Activated T-cell treated with anti-CD3 and anti-CD28 coated beads, Interleukin-2, amount 50 U/mL, for 72 hours (primary cell): ENCODE measurements at regions not wholly inside any gene's neighbourhood (a gene's known extent, or its start where the extent isn't known, plus 50 kb on each side); places are given as distances from the start of the nearest gene placed in this dataset.

Experiments
- ATAC-seq, 2 donors: fragments of 150-1000 bp; cut with Tn5 transposase; replicated peaks in 1 of 2; 2 replicates each; pipeline ENCODE4 v1.10.0; 2021; ENCODE audit warnings: moderate library complexity in 2 of 2, mild to moderate bottlenecking in 1 of 2
- DNase-seq, 2 donors: peaks; one replicate each; pipeline ENCODE4 v3.0.0; 2021 to 2022; ENCODE audit warnings: mixed read lengths in 1 of 2
- H3K27ac Mint-ChIP-seq: one replicate; pipeline ENCODE4 v1.8.0; 2022; ENCODE audit warnings: mild to moderate bottlenecking, moderate library complexity, mixed read lengths
- H3K27me3 Mint-ChIP-seq: one replicate; pipeline ENCODE4 v1.8.0; 2022; ENCODE audit warnings: low read depth, mixed read lengths
- H3K36me3 Mint-ChIP-seq, 2 donors: one replicate each; pipeline ENCODE4 v1.8.0; 2022; ENCODE audit warnings: mixed read lengths in 2 of 2, mild to moderate bottlenecking in 1 of 2; ENCODE audit not compliant: insufficient read depth in 2 of 2
- H3K4me1 Mint-ChIP-seq: one replicate; pipeline ENCODE4 v1.8.0; 2022; ENCODE audit warnings: low read depth, mixed read lengths
- H3K4me3 Mint-ChIP-seq, 2 donors: one replicate each; pipeline ENCODE4 v1.8.0; 2022; ENCODE audit warnings: mild to moderate bottlenecking in 2 of 2, mixed read lengths in 2 of 2, moderate library complexity in 2 of 2
- H3K9me3 Mint-ChIP-seq, 2 donors: one replicate each; pipeline ENCODE4 v1.8.0; 2022; ENCODE audit warnings: mixed read lengths in 2 of 2

- no peak overlapping the region for H3K27ac Mint-ChIP-seq
- ATAC-seq (no peak), DNase-seq (no peak)
- H3K36me3 Mint-ChIP-seq = no peaks in the 10 kb centered on the region
- H3K27me3 Mint-ChIP-seq = peaks cover under 1% of the 10 kb centered on the region
- H3K9me3 Mint-ChIP-seq = no peaks in the 10 kb centered on the region
- H3K4me3 Mint-ChIP-seq = no peak overlapping the region
- no peaks in the 10 kb centered on the region for H3K4me1 Mint-ChIP-seq
Observed at GRCh38 chr5:171668097-171668412, 117.6 kb upstream of the SMIM23 start.

GRCh38 chr5:171669571-171669970, 116.0 kb upstream of the SMIM23 start:
- H3K4me1 Mint-ChIP-seq = no peaks in the 10 kb centered on the region
- DNase-seq (no peak), ATAC-seq (no peak)
- H3K4me3 Mint-ChIP-seq = no peak overlapping the region
- H3K9me3 Mint-ChIP-seq = no peaks in the 10 kb centered on the region
- peaks cover 10% of the 10 kb centered on the region for H3K27me3 Mint-ChIP-seq
- no peak overlapping the region for H3K27ac Mint-ChIP-seq
- no peaks in the 10 kb centered on the region for H3K36me3 Mint-ChIP-seq

- H3K4me3 Mint-ChIP-seq = no peak overlapping the region
- H3K36me3 Mint-ChIP-seq = no peaks in the 10 kb centered on the region
- peaks cover 13% of the 10 kb centered on the region for H3K4me1 Mint-ChIP-seq
- ATAC-seq (no peak), DNase-seq (no peak)
- no peak overlapping the region for H3K27ac Mint-ChIP-seq
- peaks cover 32% of the 10 kb centered on the region for H3K27me3 Mint-ChIP-seq
- H3K9me3 Mint-ChIP-seq = no peaks in the 10 kb centered on the region
Observed at GRCh38 chr5:171672556-171672955, 113.1 kb upstream of the SMIM23 start.

GRCh38 chr5:171673328-171673727, 112.3 kb upstream of the SMIM23 start:
- no peaks in the 10 kb centered on the region for H3K9me3 Mint-ChIP-seq
- H3K27me3 Mint-ChIP-seq = peaks cover 33% of the 10 kb centered on the region
- peaks cover 13% of the 10 kb centered on the region for H3K4me1 Mint-ChIP-seq
- no peak overlapping the region for H3K4me3 Mint-ChIP-seq
- DNase-seq = no peak
- H3K27ac Mint-ChIP-seq = no peak overlapping the region
- ATAC-seq = no peak
- H3K36me3 Mint-ChIP-seq = no peaks in the 10 kb centered on the region

- Mint-ChIP-seq H3K4me3 (no peak overlapping the region), H3K9me3 (no peaks in the 10 kb centered on the region), H3K27me3 (peaks cover 33% of the 10 kb centered on the region), H3K27ac (no peak overlapping the region), H3K36me3 (no peaks in the 10 kb centered on the region), H3K4me1 (peaks cover 13% of the 10 kb centered on the region)
- no peak for ATAC-seq
- DNase-seq = no peak
Observed at GRCh38 chr5:171673840-171674239, 111.8 kb upstream of the SMIM23 start.

- Mint-ChIP-seq H3K4me1 (peaks cover 13% of the 10 kb centered on the region), H3K27me3 (peaks cover 39% of the 10 kb centered on the region), H3K4me3 (no peak overlapping the region), H3K36me3 (no peaks in the 10 kb centered on the region), H3K9me3 (no peaks in the 10 kb centered on the region), H3K27ac (no peak overlapping the region)
- no peak for ATAC-seq
- no peak for DNase-seq
Observed at GRCh38 chr5:171675511-171675910, 110.1 kb upstream of the SMIM23 start.

GRCh38 chr5:171676286-171676944, 109.2 kb upstream of the SMIM23 start:
- ATAC-seq (no peak), DNase-seq (no peak)
- peaks cover 13% of the 10 kb centered on the region for H3K4me1 Mint-ChIP-seq
- H3K4me3 Mint-ChIP-seq = no peak overlapping the region
- H3K9me3 Mint-ChIP-seq = no peaks in the 10 kb centered on the region
- no peak overlapping the region for H3K27ac Mint-ChIP-seq
- no peaks in the 10 kb centered on the region for H3K36me3 Mint-ChIP-seq
- peaks cover 46% of the 10 kb centered on the region for H3K27me3 Mint-ChIP-seq

- Mint-ChIP-seq H3K9me3 (no peaks in the 10 kb centered on the region), H3K4me1 (peaks cover 13% of the 10 kb centered on the region), H3K27me3 (peaks cover 59% of the 10 kb centered on the region), H3K36me3 (no peaks in the 10 kb centered on the region), H3K4me3 (no peak overlapping the region), H3K27ac (no peak overlapping the region)
- ATAC-seq (no peak), DNase-seq (no peak)
Observed at GRCh38 chr5:171678646-171679045, 107.0 kb upstream of the SMIM23 start.

- H3K4me1 Mint-ChIP-seq = peaks cover 8% of the 10 kb centered on the region
- H3K27ac Mint-ChIP-seq = no peak overlapping the region
- no peak for ATAC-seq
- H3K4me3 Mint-ChIP-seq = no peak overlapping the region
- no peak for DNase-seq
- peaks cover 53% of the 10 kb centered on the region for H3K27me3 Mint-ChIP-seq
- H3K36me3 Mint-ChIP-seq = no peaks in the 10 kb centered on the region
- H3K9me3 Mint-ChIP-seq = no peaks in the 10 kb centered on the region
Observed at GRCh38 chr5:171680485-171680884, 105.1 kb upstream of the SMIM23 start.

- no peaks in the 10 kb centered on the region for H3K9me3 Mint-ChIP-seq
- H3K4me3 Mint-ChIP-seq = no peak overlapping the region
- H3K36me3 Mint-ChIP-seq = no peaks in the 10 kb centered on the region
- no peak overlapping the region for H3K27ac Mint-ChIP-seq
- peaks cover 52% of the 10 kb centered on the region for H3K27me3 Mint-ChIP-seq
- H3K4me1 Mint-ChIP-seq = peaks cover 5% of the 10 kb centered on the region
- DNase-seq (no peak), ATAC-seq (no peak)
Observed at GRCh38 chr5:171681061-171681460, 104.6 kb upstream of the SMIM23 start.

GRCh38 chr5:171681677-171682076, 103.9 kb upstream of the SMIM23 start:
- Mint-ChIP-seq H3K9me3 (no peaks in the 10 kb centered on the region), H3K4me3 (no peak overlapping the region), H3K4me1 (no peaks in the 10 kb centered on the region), H3K36me3 (no peaks in the 10 kb centered on the region), H3K27ac (no peak overlapping the region), H3K27me3 (peaks cover 46% of the 10 kb centered on the region)
- ATAC-seq (no peak), DNase-seq (no peak)

GRCh38 chr5:171682801-171683200, 102.8 kb upstream of the SMIM23 start:
- Mint-ChIP-seq H3K36me3 (no peaks in the 10 kb centered on the region), H3K4me1 (no peaks in the 10 kb centered on the region), H3K4me3 (no peak overlapping the region), H3K9me3 (no peaks in the 10 kb centered on the region), H3K27me3 (peaks cover 36% of the 10 kb centered on the region), H3K27ac (no peak overlapping the region)
- no peak for ATAC-seq
- DNase-seq = no peak

- no peaks in the 10 kb centered on the region for H3K36me3 Mint-ChIP-seq
- H3K4me1 Mint-ChIP-seq = no peaks in the 10 kb centered on the region
- no peaks in the 10 kb centered on the region for H3K9me3 Mint-ChIP-seq
- ATAC-seq (no peak), DNase-seq (no peak)
- H3K27ac Mint-ChIP-seq = no peak overlapping the region
- no peak overlapping the region for H3K4me3 Mint-ChIP-seq
- H3K27me3 Mint-ChIP-seq = peaks cover 36% of the 10 kb centered on the region
Observed at GRCh38 chr5:171684169-171684568, 101.4 kb upstream of the SMIM23 start.

GRCh38 chr5:171688696-171689495, 96.7 kb upstream of the SMIM23 start:
- H3K9me3 Mint-ChIP-seq = no peaks in the 10 kb centered on the region
- ATAC-seq (no peak), DNase-seq (no peak)
- H3K4me1 Mint-ChIP-seq = no peaks in the 10 kb centered on the region
- no peak overlapping the region for H3K4me3 Mint-ChIP-seq
- H3K27ac Mint-ChIP-seq = no peak overlapping the region
- H3K27me3 Mint-ChIP-seq = peaks cover under 1% of the 10 kb centered on the region
- no peaks in the 10 kb centered on the region for H3K36me3 Mint-ChIP-seq
